Smooth muscle cell (in vitro differentiated cells): ENCODE measurements at regions not wholly inside any gene's neighbourhood (a gene's known extent, or its start where the extent isn't known, plus 50 kb on each side); places are given as distances from the start of the nearest gene placed in this dataset.

ENCODE experiments used
- DNase-seq: peaks from one replicate; lab custom pipeline; 2025; ENCODE audit not compliant: unreplicated experiment; lab: John Stamatoyannopoulos, UW
- H2AFZ ChIP-seq: fragments of 200-600 bp; sonication (generic); 2 replicates; pipeline ENCODE4 v1.6.0; 2016; ENCODE audit warnings: antibody characterized with exemption, low read depth, mild to moderate bottlenecking
- H3F3A ChIP-seq: fragments of 200-600 bp; sonication (generic); 2 replicates; pipeline ENCODE4 v1.6.0; 2017; ENCODE audit warnings: antibody characterized with exemption, low read depth
- H3K27ac ChIP-seq: fragments of 200-600 bp; sonication (generic); 2 replicates; pipeline ENCODE4 v1.5.1; 2016; ENCODE audit warnings: low read depth, mild to moderate bottlenecking
- H3K27me3 ChIP-seq: fragments of 200-600 bp; sonication (generic); 2 replicates; pipeline ENCODE4 v1.6.1; 2016; ENCODE audit warnings: low read depth, mild to moderate bottlenecking
- H3K36me3 ChIP-seq: fragments of 200-600 bp; sonication (generic); 2 replicates; pipeline ENCODE4 v1.5.1; 2016; ENCODE audit warnings: low read depth
- H3K4me1 ChIP-seq: fragments of 200-600 bp; sonication (generic); 2 replicates; pipeline ENCODE4 v1.5.1; 2016; ENCODE audit warnings: low read depth
- H3K4me2 ChIP-seq: fragments of 200-600 bp; sonication (generic); 2 replicates; pipeline ENCODE4 v1.6.0; 2016; ENCODE audit warnings: mild to moderate bottlenecking
- H3K4me3 ChIP-seq: fragments of 200-600 bp; sonication (generic); 2 replicates; pipeline ENCODE4 v1.5.1; 2016; ENCODE audit warnings: mild to moderate bottlenecking
- H3K79me2 ChIP-seq: fragments of 200-600 bp; sonication (generic); 2 replicates; pipeline ENCODE4 v1.6.0; 2016; ENCODE audit warnings: low read depth, mild to moderate bottlenecking
- H3K9ac ChIP-seq: fragments of 200-600 bp; sonication (generic); 2 replicates; pipeline ENCODE4 v1.6.0; 2016; ENCODE audit warnings: low read depth
- H3K9me3 ChIP-seq: fragments of 200-600 bp; sonication (generic); replicated peaks from 2 replicates; pipeline ENCODE4 v1.5.1; 2016; ENCODE audit warnings: low read depth
- H4K20me1 ChIP-seq: fragments of 200-600 bp; sonication (generic); 2 replicates; pipeline ENCODE4 v1.6.0; 2016; ENCODE audit warnings: low read depth
- CTCF ChIP-seq: fragments of 200-600 bp; sonication (generic); IDR thresholded peaks from 2 replicates; pipeline ENCODE4 v1.5.1; 2017; ENCODE audit warnings: borderline replicate concordance, mild to moderate bottlenecking, antibody characterized with exemption; ENCODE audit not compliant: insufficient read depth, poor library complexity, severe bottlenecking
- whole genome bisulfite sequencing: methylation state at CpG from one replicate; pipeline ENCODE4 v1.1.7; 2016; ENCODE audit warnings: low lambda C conversion rate; 5-methylcytosine and 5-hydroxymethylcytosine counted together

- no peaks in the 10 kb centered on the region for H3K27me3 ChIP-seq
- DNase-seq: no peak
- TF ChIP-seq CTCF: no peak
- H3K9me3 ChIP-seq: peaks cover 10% of the 10 kb centered on the region
- no peak overlapping the region for H3K9ac ChIP-seq
- H4K20me1 ChIP-seq: no peaks in the 10 kb centered on the region
- H3K4me2 ChIP-seq: no peak overlapping the region
- H3K79me2 ChIP-seq: no peaks in the 10 kb centered on the region
- H3F3A ChIP-seq: no peaks in the 10 kb centered on the region
- H3K4me1 ChIP-seq: no peaks in the 10 kb centered on the region
- no peaks in the 10 kb centered on the region for H3K36me3 ChIP-seq
- no peak overlapping the region for H2AFZ ChIP-seq
- H3K27ac ChIP-seq: no peak overlapping the region
- H3K4me3 ChIP-seq: no peak overlapping the region
Measured at GRCh38 chr7:120108376-120108775, 164.6 kb upstream of the KCND2 start.

GRCh38 chr7:120110169-120110568, 162.8 kb upstream of the KCND2 start:
- Histone ChIP-seq H2AFZ (no peak overlapping the region), H3K9me3 (peaks cover 10% of the 10 kb centered on the region), H3K9ac (no peak overlapping the region), H3K4me2 (no peak overlapping the region), H3K27ac (no peak overlapping the region), H3K27me3 (no peaks in the 10 kb centered on the region), H3K4me3 (no peak overlapping the region), H3F3A (no peaks in the 10 kb centered on the region), H3K4me1 (no peaks in the 10 kb centered on the region), H3K36me3 (no peaks in the 10 kb centered on the region), H3K79me2 (no peaks in the 10 kb centered on the region), H4K20me1 (no peaks in the 10 kb centered on the region)
- TF ChIP-seq CTCF: no peak
- DNase-seq: no peak
- WGBS: 86% methylated on average over 8 of the region's 8 CpGs

GRCh38 chr7:120114626-120115025, 158.3 kb upstream of the KCND2 start:
- Histone ChIP-seq H4K20me1 (no peaks in the 10 kb centered on the region), H3K4me1 (no peaks in the 10 kb centered on the region), H3K27ac (no peak overlapping the region), H3K4me3 (no peak overlapping the region), H3K27me3 (no peaks in the 10 kb centered on the region), H3K36me3 (no peaks in the 10 kb centered on the region), H3K4me2 (no peak overlapping the region), H3F3A (no peaks in the 10 kb centered on the region), H2AFZ (no peak overlapping the region), H3K79me2 (no peaks in the 10 kb centered on the region), H3K9ac (no peak overlapping the region), H3K9me3 (peaks cover 10% of the 10 kb centered on the region)
- no peak for TF ChIP-seq CTCF
- DNase-seq: no peak
- 84% methylated on average over 5 of the region's 5 CpGs for WGBS

- H3F3A ChIP-seq: no peaks in the 10 kb centered on the region
- 97% methylated on average over 1 of the region's 1 CpG for WGBS
- no peaks in the 10 kb centered on the region for H3K9me3 ChIP-seq
- no peak overlapping the region for H3K4me3 ChIP-seq
- no peaks in the 10 kb centered on the region for H3K79me2 ChIP-seq
- no peaks in the 10 kb centered on the region for H3K27me3 ChIP-seq
- H3K27ac ChIP-seq: no peak overlapping the region
- no peak overlapping the region for H2AFZ ChIP-seq
- TF ChIP-seq CTCF: no peak
- no peak overlapping the region for H3K9ac ChIP-seq
- no peaks in the 10 kb centered on the region for H3K36me3 ChIP-seq
- DNase-seq: no peak
- no peak overlapping the region for H3K4me2 ChIP-seq
- no peaks in the 10 kb centered on the region for H3K4me1 ChIP-seq
- no peaks in the 10 kb centered on the region for H4K20me1 ChIP-seq
Measured at GRCh38 chr7:120123528-120123927, 149.4 kb upstream of the KCND2 start.
